ENCODE measurements at regions not wholly inside any gene's neighbourhood (a gene's known extent, or its start where the extent isn't known, plus 50 kb on each side); places are given as distances from the start of the nearest gene placed in this dataset.

DNA sequence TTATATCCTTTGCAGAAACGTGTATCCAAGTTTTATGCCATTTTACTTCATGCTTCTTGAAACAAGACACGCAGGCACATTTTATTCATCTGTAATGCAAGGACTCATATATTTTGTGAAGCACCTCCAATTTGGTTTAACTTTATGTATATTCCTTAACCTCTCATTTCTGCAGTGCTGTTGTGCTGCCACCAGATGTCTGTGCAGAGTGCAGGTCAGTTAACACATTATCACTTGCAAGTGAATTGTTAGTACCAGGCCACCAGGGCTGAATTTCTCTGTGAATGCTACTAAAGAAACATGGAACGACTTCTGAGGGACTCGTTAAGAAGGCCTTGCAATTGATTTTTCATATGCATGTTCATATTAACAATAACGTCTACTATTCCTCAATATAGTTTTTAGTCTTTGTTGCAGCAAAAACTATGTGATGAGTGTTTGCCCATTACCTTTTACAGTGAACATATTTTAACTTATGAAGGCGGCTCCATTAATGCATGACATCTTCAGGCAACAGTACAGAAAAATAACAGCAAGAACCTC lies 770.3 kb downstream of the NLGN4X start:
- Histone ChIP-seq H3K79me2 (ENCODE audit: low read length) (no peaks in the 10 kb centered on the region), H4K20me1 (ENCODE audit: low read length) (no peaks in the 10 kb centered on the region), H3K36me3 (ENCODE audit: low read depth, low read length) (no peaks in the 10 kb centered on the region), H3K27me3 (ENCODE audit: low read length) (no peaks in the 10 kb centered on the region), H3K9me3 (ENCODE audit: low read length) (no peaks in the 10 kb centered on the region), H3K9ac (ENCODE audit: low read length) (no peak overlapping the region), H3K4me1 (ENCODE audit: insufficient read depth, low read length) (no peaks in the 10 kb centered on the region), H3K27ac (ENCODE audit: low read length) (no peak overlapping the region), H3K4me3 (ENCODE audit: low read length) (no peak overlapping the region), H3K4me2 (ENCODE audit: low read length) (no peak overlapping the region), H3F3A (ENCODE audit: low read length, unreplicated experiment) (no peaks in the 10 kb centered on the region), H3K9me2 (replicated peaks; ENCODE audit: low read length) (no peaks in the 10 kb centered on the region), H2AFZ (ENCODE audit: low read length) (no peak overlapping the region)
- ATAC-seq (no peak), DNase-seq (peak; percentile 8)
- POLR2A ChIA-PET (ENCODE audit: unreplicated experiment) = no interaction called here
- no TSS peak for BruUV-seq (replicated peaks)
- TF ChIP-seq EZH2 (IDR thresholded peaks at IDR 0.05; ENCODE audit: low read length, unreplicated experiment) = no peak
- TF ChIP-seq EZH2phosphoT487 (IDR thresholded peaks at IDR 0.05; ENCODE audit: borderline replicate concordance, low read length) = no peak
- TF ChIP-seq, protein P1, sequence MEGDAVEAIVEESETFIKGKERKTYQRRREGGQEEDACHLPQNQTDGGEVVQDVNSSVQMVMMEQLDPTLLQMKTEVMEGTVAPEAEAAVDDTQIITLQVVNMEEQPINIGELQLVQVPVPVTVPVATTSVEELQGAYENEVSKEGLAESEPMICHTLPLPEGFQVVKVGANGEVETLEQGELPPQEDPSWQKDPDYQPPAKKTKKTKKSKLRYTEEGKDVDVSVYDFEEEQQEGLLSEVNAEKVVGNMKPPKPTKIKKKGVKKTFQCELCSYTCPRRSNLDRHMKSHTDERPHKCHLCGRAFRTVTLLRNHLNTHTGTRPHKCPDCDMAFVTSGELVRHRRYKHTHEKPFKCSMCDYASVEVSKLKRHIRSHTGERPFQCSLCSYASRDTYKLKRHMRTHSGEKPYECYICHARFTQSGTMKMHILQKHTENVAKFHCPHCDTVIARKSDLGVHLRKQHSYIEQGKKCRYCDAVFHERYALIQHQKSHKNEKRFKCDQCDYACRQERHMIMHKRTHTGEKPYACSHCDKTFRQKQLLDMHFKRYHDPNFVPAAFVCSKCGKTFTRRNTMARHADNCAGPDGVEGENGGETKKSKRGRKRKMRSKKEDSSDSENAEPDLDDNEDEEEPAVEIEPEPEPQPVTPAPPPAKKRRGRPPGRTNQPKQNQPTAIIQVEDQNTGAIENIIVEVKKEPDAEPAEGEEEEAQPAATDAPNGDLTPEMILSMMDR (conservative IDR thresholded peaks at IDR 0.05; ENCODE audit: low read depth, low read length) = peak; percentile 27; the same call in 1 of the 2 replicates
- intact Hi-C loops (cut with micrococcal nuclease) = no loop called here
- CTCF ChIA-PET = no interaction called here

DNA sequence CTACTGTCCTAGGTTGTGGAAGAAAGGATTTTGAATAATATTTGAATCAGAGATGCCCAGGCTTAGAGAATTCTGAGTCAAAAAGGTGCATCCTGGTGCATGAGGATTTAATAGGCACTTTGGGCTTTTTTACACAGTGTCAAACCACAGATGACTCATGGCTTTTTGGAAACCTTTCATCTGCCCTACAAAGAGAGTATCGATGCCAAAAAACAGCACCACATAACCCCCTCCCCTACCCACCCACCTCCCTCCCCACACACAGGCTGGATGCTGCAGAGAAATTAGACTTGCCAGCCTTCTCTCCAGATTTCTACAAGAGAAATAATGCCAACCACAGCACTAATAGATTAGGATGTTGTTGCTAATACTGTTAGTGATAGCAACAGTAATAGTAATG lies 779.3 kb downstream of the NLGN4X start:
- ATAC-seq (no peak), DNase-seq (no peak)
- TF ChIP-seq, protein P1 (conservative IDR thresholded peaks at IDR 0.05; ENCODE audit: low read depth, low read length) = no peak
- TF ChIP-seq EZH2phosphoT487 (IDR thresholded peaks at IDR 0.05; ENCODE audit: borderline replicate concordance, low read length) (no peak), EZH2 (IDR thresholded peaks at IDR 0.05; ENCODE audit: low read length, unreplicated experiment) (no peak)
- Histone ChIP-seq H3K4me1 (ENCODE audit: insufficient read depth, low read length) (no peaks in the 10 kb centered on the region), H3K79me2 (ENCODE audit: low read length) (no peaks in the 10 kb centered on the region), H4K20me1 (ENCODE audit: low read length) (no peaks in the 10 kb centered on the region), H3K4me3 (ENCODE audit: low read length) (no peak overlapping the region), H3F3A (ENCODE audit: low read length, unreplicated experiment) (no peaks in the 10 kb centered on the region), H3K4me2 (ENCODE audit: low read length) (no peak overlapping the region), H2AFZ (ENCODE audit: low read length) (no peak overlapping the region), H3K9ac (ENCODE audit: low read length) (no peak overlapping the region), H3K36me3 (ENCODE audit: low read depth, low read length) (no peaks in the 10 kb centered on the region), H3K9me2 (replicated peaks; ENCODE audit: low read length) (no peaks in the 10 kb centered on the region), H3K27ac (ENCODE audit: low read length) (no peak overlapping the region), H3K9me3 (ENCODE audit: low read length) (no peaks in the 10 kb centered on the region), H3K27me3 (ENCODE audit: low read length) (no peaks in the 10 kb centered on the region)
- no TSS peak for BruUV-seq (replicated peaks)
- intact Hi-C loops (cut with micrococcal nuclease) = no loop called here
- CTCF ChIA-PET = no interaction called here
- POLR2A ChIA-PET (ENCODE audit: unreplicated experiment) = no interaction called here

DNA sequence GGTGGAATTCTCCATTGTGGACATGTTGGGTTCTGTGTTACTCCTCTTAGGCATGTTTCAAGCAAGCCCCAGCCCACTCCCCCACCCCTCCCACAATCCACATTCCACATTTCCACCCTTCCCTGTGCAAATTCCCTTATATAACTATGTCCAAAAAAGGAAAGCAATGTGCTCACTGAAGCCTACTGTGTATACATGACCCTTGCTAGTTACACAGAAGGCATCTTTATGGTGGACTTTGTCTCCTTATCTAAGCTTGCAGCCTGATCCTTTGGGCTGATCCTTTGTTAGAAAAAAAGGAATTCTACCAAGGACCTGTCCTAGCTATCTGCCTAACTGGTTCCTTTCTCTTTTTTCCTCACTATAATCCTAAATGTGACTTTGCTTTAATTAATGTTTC lies 796.8 kb downstream of the NLGN4X start:
- ATAC-seq = no peak

More for the DNA sequence above, 796.8 kb downstream of the NLGN4X start:
- no peaks in the 10 kb centered on the region for H3K9me3 ChIP-seq (ENCODE audit: low read length)
- H3K4me2 ChIP-seq (ENCODE audit: low read length) = no peak overlapping the region
- no peaks in the 10 kb centered on the region for H3K27me3 ChIP-seq (ENCODE audit: low read length)
- CTCF ChIA-PET = no interaction called here
- intact Hi-C loops (cut with micrococcal nuclease) = no loop called here
- no peak for TF ChIP-seq EZH2phosphoT487 (IDR thresholded peaks at IDR 0.05; ENCODE audit: borderline replicate concordance, low read length)
- TF ChIP-seq EZH2 (IDR thresholded peaks at IDR 0.05; ENCODE audit: low read length, unreplicated experiment) = no peak
- TF ChIP-seq, protein P1 (conservative IDR thresholded peaks at IDR 0.05; ENCODE audit: low read depth, low read length) = no peak
- H3K27ac ChIP-seq (ENCODE audit: low read length) = no peak overlapping the region
- no peaks in the 10 kb centered on the region for H3K4me1 ChIP-seq (ENCODE audit: insufficient read depth, low read length)
- H2AFZ ChIP-seq (ENCODE audit: low read length) = no peak overlapping the region
- H3F3A ChIP-seq (ENCODE audit: low read length, unreplicated experiment) = no peaks in the 10 kb centered on the region
- no TSS peak for BruUV-seq (replicated peaks)
- H3K4me3 ChIP-seq (ENCODE audit: low read length) = no peak overlapping the region
- POLR2A ChIA-PET (ENCODE audit: unreplicated experiment) = no interaction called here
- H3K9ac ChIP-seq (ENCODE audit: low read length) = no peak overlapping the region
- no peaks in the 10 kb centered on the region for H3K9me2 ChIP-seq (replicated peaks; ENCODE audit: low read length)
- H3K36me3 ChIP-seq (ENCODE audit: low read depth, low read length) = no peaks in the 10 kb centered on the region
- H4K20me1 ChIP-seq (ENCODE audit: low read length) = no peaks in the 10 kb centered on the region
- no peak for DNase-seq
- no peaks in the 10 kb centered on the region for H3K79me2 ChIP-seq (ENCODE audit: low read length)
